Mesothelial cell of epicardium (in vitro differentiated cells): ENCODE measurements at regions not wholly inside any gene's neighbourhood (a gene's known extent, or its start where the extent isn't known, plus 50 kb on each side); places are given as distances from the start of the nearest gene placed in this dataset.

Experiments
- DNase-seq, 2 experiments: peaks; one replicate each; pipeline ENCODE4 v3.0.0; 2021; ENCODE audit warnings: low spot score in 2 of 2; ENCODE audit not compliant: unreplicated experiment in 2 of 2
- H3K27ac Mint-ChIP-seq: 2 replicates; pipeline ENCODE4 v1.8.0; 2021; ENCODE audit warnings: mixed read lengths
- H3K27me3 Mint-ChIP-seq: 2 replicates; pipeline ENCODE4 v1.8.0; 2021; ENCODE audit warnings: low read depth, mixed read lengths
- H3K36me3 Mint-ChIP-seq: 2 replicates; pipeline ENCODE4 v1.8.0; 2021; ENCODE audit warnings: mixed read lengths
- H3K4me1 Mint-ChIP-seq: 2 replicates; pipeline ENCODE4 v1.8.0; 2021; ENCODE audit warnings: mixed read lengths
- H3K4me3 Mint-ChIP-seq: 2 replicates; pipeline ENCODE4 v1.8.0; 2021; ENCODE audit warnings: mild to moderate bottlenecking, moderate library complexity, mixed read lengths
- H3K9me3 Mint-ChIP-seq: 2 replicates; pipeline ENCODE4 v1.8.0; 2021; ENCODE audit warnings: mixed read lengths
- CTCF ChIP-seq: fragments of 200-600 bp; sonication (generic); IDR thresholded peaks from one replicate; pipeline ENCODE4 v1.5.0; 2021; ENCODE audit warnings: antibody characterized with exemption; ENCODE audit not compliant: unreplicated experiment

DNA sequence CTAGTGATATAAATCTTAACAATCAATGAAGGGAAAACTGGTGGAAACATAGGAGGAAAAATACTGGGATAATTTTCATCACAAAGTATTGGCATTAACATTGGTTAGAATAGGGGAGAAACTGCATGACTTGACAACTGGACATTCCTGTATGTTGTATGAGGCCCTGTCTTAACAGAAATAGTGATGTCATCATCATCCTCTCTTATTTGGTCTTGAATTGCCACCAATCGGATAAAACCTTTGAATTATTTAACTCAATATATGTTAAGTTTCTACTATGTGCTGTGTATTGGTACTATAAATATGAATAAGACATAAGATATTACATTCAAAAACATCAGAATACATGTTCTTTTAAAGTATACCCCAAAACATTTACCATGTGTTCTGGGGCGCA, 130.1 kb upstream of the CCDC54 start:
- TF ChIP-seq CTCF: no peak
- no peak overlapping the region for H3K27ac Mint-ChIP-seq

GRCh38 chr3:107249132-107249531, 128.1 kb upstream of the CCDC54 start:
- Mint-ChIP-seq H3K27me3 (no peaks in the 10 kb centered on the region), H3K4me1 (peaks cover 10% of the 10 kb centered on the region), H3K9me3 (no peaks in the 10 kb centered on the region), H3K4me3 (no peak overlapping the region), H3K27ac (no peak overlapping the region), H3K36me3 (peaks cover 44% of the 10 kb centered on the region)
- no peak for TF ChIP-seq CTCF
- no peak for DNase-seq

More for the DNA sequence above, 130.1 kb upstream of the CCDC54 start:
- Mint-ChIP-seq H3K4me1 (peaks cover 24% of the 10 kb centered on the region), H3K4me3 (no peak overlapping the region), H3K27me3 (no peaks in the 10 kb centered on the region), H3K9me3 (no peaks in the 10 kb centered on the region), H3K36me3 (peaks cover 47% of the 10 kb centered on the region)
- DNase-seq: no peak

GRCh38 chr3:107250221-107250620, 127.0 kb upstream of the CCDC54 start:
- H3K9me3 Mint-ChIP-seq: no peaks in the 10 kb centered on the region
- no peak for TF ChIP-seq CTCF
- no peaks in the 10 kb centered on the region for H3K27me3 Mint-ChIP-seq
- DNase-seq: no peak
- H3K4me1 Mint-ChIP-seq: peaks cover 4% of the 10 kb centered on the region
- no peak overlapping the region for H3K4me3 Mint-ChIP-seq
- H3K36me3 Mint-ChIP-seq: peaks cover 36% of the 10 kb centered on the region
- H3K27ac Mint-ChIP-seq: no peak overlapping the region

GRCh38 chr3:107251819-107252218, 125.4 kb upstream of the CCDC54 start:
- no peak overlapping the region for H3K4me3 Mint-ChIP-seq
- H3K9me3 Mint-ChIP-seq: no peaks in the 10 kb centered on the region
- H3K27ac Mint-ChIP-seq: no peak overlapping the region
- H3K36me3 Mint-ChIP-seq: peaks cover 27% of the 10 kb centered on the region
- no peak for DNase-seq
- peaks cover 4% of the 10 kb centered on the region for H3K4me1 Mint-ChIP-seq
- TF ChIP-seq CTCF: no peak
- no peaks in the 10 kb centered on the region for H3K27me3 Mint-ChIP-seq

GRCh38 chr3:107256963-107257362, 120.3 kb upstream of the CCDC54 start:
- Mint-ChIP-seq H3K9me3 (no peaks in the 10 kb centered on the region), H3K4me3 (no peak overlapping the region), H3K27me3 (no peaks in the 10 kb centered on the region), H3K27ac (no peak overlapping the region), H3K4me1 (no peaks in the 10 kb centered on the region), H3K36me3 (peaks cover 2% of the 10 kb centered on the region)
- no peak for DNase-seq
- no peak for TF ChIP-seq CTCF

- Mint-ChIP-seq H3K27ac (no peak overlapping the region), H3K36me3 (peaks cover 2% of the 10 kb centered on the region), H3K4me3 (no peak overlapping the region), H3K9me3 (no peaks in the 10 kb centered on the region), H3K4me1 (peaks cover 2% of the 10 kb centered on the region), H3K27me3 (no peaks in the 10 kb centered on the region)
- no peak for DNase-seq
- no peak for TF ChIP-seq CTCF
These were observed 118.9 kb upstream of the CCDC54 start for GRCh38 chr3:107258300-107258699.
